Umbilical cord (tissue), 1 donor: ENCODE measurements at regions not wholly inside any gene's neighbourhood (a gene's known extent, or its start where the extent isn't known, plus 50 kb on each side); places are given as distances from the start of the nearest gene placed in this dataset.

Experiments used
- DNase-seq: peaks from one replicate; pipeline ENCODE4 v3.0.0-alpha.2; 2015; ENCODE audit warnings: low spot score

- no peak for DNase-seq
These were observed 492.9 kb downstream of the IGSF11 start for GRCh38 chr3:118541796-118542195.

GRCh38 chr3:118543832-118544231 lies 490.8 kb downstream of the IGSF11 start:
- DNase-seq: no peak

GRCh38 chr3:118544458-118544857 lies 490.2 kb downstream of the IGSF11 start:
- no peak for DNase-seq

DNA sequence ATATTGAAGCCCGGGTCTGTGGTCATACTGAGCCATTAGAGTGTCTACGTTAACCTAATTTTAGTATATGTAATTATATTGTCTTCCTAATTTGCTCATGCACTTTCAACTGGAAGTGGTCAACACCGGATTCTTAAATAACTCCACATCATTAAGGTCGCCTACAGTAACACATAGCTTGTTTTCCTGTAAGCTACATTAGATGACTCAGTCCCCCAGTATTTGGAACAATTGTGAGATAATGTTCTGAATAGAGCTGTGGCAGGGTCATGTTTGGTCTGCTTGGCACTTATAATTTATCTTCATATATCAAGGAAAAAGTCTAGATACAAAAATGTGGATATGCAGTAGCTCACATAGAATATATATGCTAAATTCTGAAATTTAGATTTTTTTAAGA lies 486.2 kb downstream of the IGSF11 start:
- DNase-seq: peak; percentile 1

DNA sequence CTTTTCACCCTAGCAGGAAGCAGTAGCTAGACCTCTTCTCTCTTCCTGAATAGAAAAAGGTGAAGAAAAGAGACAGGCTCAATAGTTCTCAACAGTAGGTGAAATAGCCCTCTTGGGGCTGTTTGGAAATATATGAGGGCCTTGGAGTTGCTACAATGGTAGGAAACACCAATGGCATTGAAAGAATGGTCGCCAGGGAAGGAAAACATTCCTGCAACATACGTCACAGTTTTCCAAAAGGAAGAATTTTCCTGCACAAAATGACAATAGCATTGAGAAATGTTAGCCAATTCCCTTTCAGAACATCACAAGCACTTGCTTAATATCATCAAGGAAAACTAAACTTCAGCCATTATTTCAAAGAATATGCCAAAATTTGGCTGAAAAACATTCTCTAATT lies 484.5 kb downstream of the IGSF11 start:
- peak; percentile 17 for DNase-seq

DNA sequence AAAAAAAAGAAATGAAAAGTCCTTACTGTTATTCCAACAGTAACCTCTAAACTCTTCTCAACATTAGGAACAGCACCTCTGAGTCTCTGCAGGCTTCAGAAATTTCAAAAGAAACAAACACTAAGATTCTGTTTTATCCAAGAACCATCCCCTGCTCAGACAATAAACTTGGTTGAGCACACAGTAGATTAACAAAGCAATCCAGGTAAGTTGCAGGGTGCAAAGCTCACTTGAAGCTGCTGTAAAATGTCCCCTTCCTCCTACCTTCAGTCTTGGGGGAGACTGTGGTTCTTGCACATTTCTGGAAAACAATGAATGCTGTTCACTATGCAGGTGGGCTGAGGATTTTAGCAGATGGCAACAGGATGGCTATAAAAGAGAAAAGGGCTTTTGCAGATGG lies 484.1 kb downstream of the IGSF11 start:
- no peak for DNase-seq

DNA sequence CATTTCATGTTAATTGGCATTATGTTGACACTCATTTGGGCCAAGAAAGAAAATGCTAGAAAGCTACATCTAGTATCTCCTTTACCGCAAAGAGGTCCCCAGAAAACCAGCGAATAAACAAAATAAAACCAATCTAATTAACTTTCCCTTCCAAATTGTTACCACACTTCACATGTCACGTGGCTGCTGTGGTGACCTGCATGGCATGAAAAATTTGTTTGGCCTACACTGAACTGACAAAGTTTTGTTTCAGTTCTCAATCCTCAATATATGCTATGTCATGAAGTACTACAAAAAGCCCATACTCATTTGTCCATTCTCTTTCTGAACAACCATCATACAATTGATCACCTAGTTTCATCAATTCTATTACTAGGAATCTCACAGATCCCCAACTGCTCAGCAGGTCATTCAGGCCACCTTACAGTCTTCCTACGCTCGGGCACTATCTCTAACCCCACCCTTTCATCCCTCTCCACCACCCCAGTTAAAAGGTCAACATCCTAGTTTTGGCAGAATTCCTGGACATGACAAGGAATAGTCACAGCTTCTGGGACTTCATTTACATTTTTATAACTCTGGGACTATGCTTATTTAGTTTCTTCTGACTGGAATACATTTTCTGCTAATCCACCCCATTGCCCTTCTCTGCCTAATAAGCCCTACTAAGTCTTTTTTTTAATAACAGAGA lies 480.4 kb downstream of the IGSF11 start:
- DNase-seq: no peak

GRCh38 chr3:118556983-118557382 lies 477.7 kb downstream of the IGSF11 start:
- DNase-seq: no peak

- no peak for DNase-seq
These were observed 477.1 kb downstream of the IGSF11 start for GRCh38 chr3:118557513-118557912.

DNA sequence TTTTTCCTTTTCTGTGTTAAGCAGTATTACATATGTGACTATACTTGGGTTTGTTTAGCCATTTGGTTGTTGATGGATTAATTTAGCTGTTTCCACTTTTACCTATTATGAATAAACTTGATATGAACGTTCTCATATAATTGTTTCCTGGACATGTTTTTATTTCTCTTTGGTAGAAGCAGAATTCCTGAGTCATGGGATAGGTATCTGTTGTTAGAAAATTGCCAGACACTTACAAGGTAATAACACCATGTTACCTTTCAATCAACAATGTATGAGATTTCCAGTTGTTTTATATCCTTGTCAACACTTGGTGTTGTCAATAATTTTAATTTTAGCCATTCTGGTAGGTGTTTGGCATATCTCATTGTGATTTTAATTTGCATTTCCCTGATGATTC lies 475.4 kb downstream of the IGSF11 start:
- no peak for DNase-seq

DNA sequence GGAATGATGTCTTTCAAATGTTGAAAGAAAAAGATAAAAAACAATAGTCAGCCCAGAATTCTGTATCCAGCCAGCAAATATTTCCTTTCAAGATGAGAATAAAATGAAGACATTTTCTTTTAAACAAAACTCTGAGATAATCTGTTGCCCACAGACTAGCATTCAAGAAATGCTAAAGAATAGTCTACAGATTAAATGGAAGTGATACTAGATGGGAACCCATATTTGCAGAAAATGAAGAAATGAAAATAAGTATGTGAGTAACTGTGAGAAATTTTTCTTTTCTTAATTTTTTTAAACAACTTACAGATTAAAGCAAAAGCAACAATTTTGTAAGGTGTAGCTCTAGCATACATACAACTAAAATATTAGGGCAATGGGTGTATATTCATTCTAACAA lies 469.8 kb downstream of the IGSF11 start:
- DNase-seq: no peak

- DNase-seq: no peak
These were observed 460.7 kb downstream of the IGSF11 start for GRCh38 chr3:118573912-118574311.

- peak; percentile 46 for DNase-seq
These were observed 457.4 kb downstream of the IGSF11 start for GRCh38 chr3:118577055-118577777.

- no peak for DNase-seq
These were observed 456.1 kb downstream of the IGSF11 start for GRCh38 chr3:118578559-118578958.

DNA sequence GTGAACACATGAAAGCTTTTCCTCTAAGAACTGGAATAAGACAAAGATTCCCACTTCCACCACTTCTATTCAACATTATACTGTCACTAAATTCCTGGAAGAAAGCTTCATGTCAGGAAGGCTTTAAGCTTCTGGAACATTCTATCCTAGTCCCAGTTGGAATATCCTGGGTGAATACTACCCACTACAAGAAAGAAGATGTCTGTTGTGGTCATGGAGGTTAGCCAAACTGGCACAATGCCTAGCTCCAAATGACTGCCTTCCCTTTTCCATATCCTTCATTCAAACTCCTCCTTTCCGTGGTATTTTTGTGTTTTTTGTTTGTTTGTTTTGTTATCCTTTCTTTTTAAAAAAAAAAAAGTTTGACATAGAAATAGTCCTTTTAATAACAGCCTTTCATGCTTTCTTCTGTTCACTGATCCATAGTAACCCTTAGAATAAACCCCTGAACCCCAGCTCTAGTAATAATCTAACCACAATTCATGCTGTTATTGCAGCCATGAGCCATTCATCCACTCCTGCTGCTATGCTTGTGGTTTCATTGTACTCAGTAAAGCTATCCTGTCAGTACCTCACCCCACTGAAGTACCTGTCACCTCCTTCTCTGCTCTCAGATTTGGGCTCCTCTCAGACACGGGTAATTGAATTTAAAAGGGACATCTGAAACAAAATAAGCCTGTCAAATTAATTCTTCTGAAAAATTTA lies 447.5 kb downstream of the IGSF11 start:
- DNase-seq: no peak

DNA sequence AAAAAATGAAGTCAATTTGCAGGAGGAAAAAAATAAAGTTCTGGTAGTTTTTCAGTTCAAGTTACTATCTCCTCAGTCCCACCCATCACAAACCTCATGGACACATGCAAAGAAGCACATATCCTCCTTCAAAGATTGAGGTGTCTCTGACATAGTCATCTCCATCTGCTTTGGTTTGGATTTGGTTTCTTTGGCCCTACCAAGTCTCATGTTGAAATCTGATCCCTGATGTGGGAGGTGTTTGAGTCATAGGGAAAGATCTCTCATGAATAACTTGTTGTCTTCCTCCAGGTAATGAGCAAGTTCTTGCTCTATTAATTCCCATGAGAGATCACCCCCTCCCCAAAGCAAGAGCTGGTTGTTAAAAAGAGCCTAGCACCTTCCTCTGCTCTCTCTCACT lies 446.8 kb downstream of the IGSF11 start:
- DNase-seq: no peak

- DNase-seq: no peak
These were observed 441.4 kb downstream of the IGSF11 start for GRCh38 chr3:118593277-118593670.

GRCh38 chr3:118597184-118597583 lies 437.5 kb downstream of the IGSF11 start:
- no peak for DNase-seq

GRCh38 chr3:118607915-118608820 lies 426.5 kb downstream of the IGSF11 start:
- DNase-seq: no peak

- no peak for DNase-seq
These were observed 416.2 kb downstream of the IGSF11 start for GRCh38 chr3:118618247-118619040.

- DNase-seq: no peak
These were observed 408.2 kb downstream of the IGSF11 start for GRCh38 chr3:118626453-118626852.
